ENCODE measurements at regions not wholly inside any gene's neighbourhood (a gene's known extent, or its start where the extent isn't known, plus 50 kb on each side); places are given as distances from the start of the nearest gene placed in this dataset.
"Not testable (repeated sequence)": the region's sequence is repeated elsewhere in the genome, so short reads cannot be mapped to it uniquely, and the experiment has no call there.

- no peak for TF ChIP-seq PAX5 (IDR thresholded peaks at IDR 0.05; ENCODE audit: insufficient read depth, low read length, severe bottlenecking)
- no peak for TF ChIP-seq POLR2AphosphoS5 (IDR thresholded peaks at IDR 0.05; ENCODE audit: low read depth, low read length)
- no peak for TF ChIP-seq POU2F2 (IDR thresholded peaks at IDR 0.05; ENCODE audit: low read depth, low read length)
- no peak for TF ChIP-seq TAF1 (IDR thresholded peaks at IDR 0.05; ENCODE audit: low read depth, low read length)
- TF ChIP-seq POLR2A (IDR thresholded peaks at IDR 0.05; ENCODE audit: low read depth, low read length): no peak
- TF ChIP-seq SPI1 (IDR thresholded peaks at IDR 0.05; ENCODE audit: low read depth, low read length): no peak
- no peak for DNase-seq (ENCODE audit: insufficient read length, low spot score)
Measured at GRCh38 chr6:150767571-150768018, 97.9 kb upstream of the MTHFD1L start.

GRCh38 chr6:150770637-150771036, 94.9 kb upstream of the MTHFD1L start:
- no peak for TF ChIP-seq PAX5 (IDR thresholded peaks at IDR 0.05; ENCODE audit: insufficient read depth, low read length, severe bottlenecking)
- no peak for TF ChIP-seq POLR2AphosphoS5 (IDR thresholded peaks at IDR 0.05; ENCODE audit: low read depth, low read length)
- TF ChIP-seq POU2F2 (IDR thresholded peaks at IDR 0.05; ENCODE audit: low read depth, low read length): no peak
- no peak for TF ChIP-seq TAF1 (IDR thresholded peaks at IDR 0.05; ENCODE audit: low read depth, low read length)
- no peak for TF ChIP-seq POLR2A (IDR thresholded peaks at IDR 0.05; ENCODE audit: low read depth, low read length)
- DNase-seq (ENCODE audit: insufficient read length, low spot score) (no peak), FAIRE-seq (no peak)

More at GRCh38 chr6:150767571-150768018, 97.9 kb upstream of the MTHFD1L start:
- peak; percentile 48 for FAIRE-seq

- no peak for FAIRE-seq
- no peak for TF ChIP-seq POLR2A (IDR thresholded peaks at IDR 0.05; ENCODE audit: low read depth, low read length)
- no peak for TF ChIP-seq SPI1 (IDR thresholded peaks at IDR 0.05; ENCODE audit: low read depth, low read length)
- TF ChIP-seq TAF1 (IDR thresholded peaks at IDR 0.05; ENCODE audit: low read depth, low read length): no peak
- no peak for TF ChIP-seq PAX5 (IDR thresholded peaks at IDR 0.05; ENCODE audit: insufficient read depth, low read length, severe bottlenecking)
- no peak for TF ChIP-seq POU2F2 (IDR thresholded peaks at IDR 0.05; ENCODE audit: low read depth, low read length)
- TF ChIP-seq POLR2AphosphoS5 (IDR thresholded peaks at IDR 0.05; ENCODE audit: low read depth, low read length): no peak
- DNase-seq (ENCODE audit: insufficient read length, low spot score): no peak
Measured at GRCh38 chr6:150773969-150774368, 91.5 kb upstream of the MTHFD1L start.

- no peak for DNase-seq (ENCODE audit: insufficient read length, low spot score)
- FAIRE-seq: no peak
- TF ChIP-seq POLR2A (IDR thresholded peaks at IDR 0.05; ENCODE audit: low read depth, low read length): no peak
- no peak for TF ChIP-seq SPI1 (IDR thresholded peaks at IDR 0.05; ENCODE audit: low read depth, low read length)
- no peak for TF ChIP-seq POU2F2 (IDR thresholded peaks at IDR 0.05; ENCODE audit: low read depth, low read length)
- TF ChIP-seq TAF1 (IDR thresholded peaks at IDR 0.05; ENCODE audit: low read depth, low read length): no peak
- TF ChIP-seq PAX5 (IDR thresholded peaks at IDR 0.05; ENCODE audit: insufficient read depth, low read length, severe bottlenecking): no peak
- TF ChIP-seq POLR2AphosphoS5 (IDR thresholded peaks at IDR 0.05; ENCODE audit: low read depth, low read length): no peak
Measured at GRCh38 chr6:150775415-150776203, 89.9 kb upstream of the MTHFD1L start.

GRCh38 chr6:150777736-150778135, 87.8 kb upstream of the MTHFD1L start:
- no peak for FAIRE-seq
- DNase-seq (ENCODE audit: insufficient read length, low spot score): no peak
- TF ChIP-seq TAF1 (IDR thresholded peaks at IDR 0.05; ENCODE audit: low read depth, low read length): no peak
- TF ChIP-seq PAX5 (IDR thresholded peaks at IDR 0.05; ENCODE audit: insufficient read depth, low read length, severe bottlenecking): no peak
- TF ChIP-seq SPI1 (IDR thresholded peaks at IDR 0.05; ENCODE audit: low read depth, low read length): no peak
- TF ChIP-seq POU2F2 (IDR thresholded peaks at IDR 0.05; ENCODE audit: low read depth, low read length): no peak
- TF ChIP-seq POLR2A (IDR thresholded peaks at IDR 0.05; ENCODE audit: low read depth, low read length): no peak
- no peak for TF ChIP-seq POLR2AphosphoS5 (IDR thresholded peaks at IDR 0.05; ENCODE audit: low read depth, low read length)

- TF ChIP-seq PAX5 (IDR thresholded peaks at IDR 0.05; ENCODE audit: insufficient read depth, low read length, severe bottlenecking) (no peak), POLR2A (IDR thresholded peaks at IDR 0.05; ENCODE audit: low read depth, low read length) (no peak), SPI1 (IDR thresholded peaks at IDR 0.05; ENCODE audit: low read depth, low read length) (no peak), TAF1 (IDR thresholded peaks at IDR 0.05; ENCODE audit: low read depth, low read length) (no peak), POU2F2 (IDR thresholded peaks at IDR 0.05; ENCODE audit: low read depth, low read length) (no peak), POLR2AphosphoS5 (IDR thresholded peaks at IDR 0.05; ENCODE audit: low read depth, low read length) (no peak)
- FAIRE-seq: no peak
- no peak for DNase-seq (ENCODE audit: insufficient read length, low spot score)
Measured at GRCh38 chr6:150783813-150784212, 81.7 kb upstream of the MTHFD1L start.

GRCh38 chr6:150787429-150787828, 78.1 kb upstream of the MTHFD1L start:
- no peak for TF ChIP-seq POLR2AphosphoS5 (IDR thresholded peaks at IDR 0.05; ENCODE audit: low read depth, low read length)
- TF ChIP-seq POLR2A (IDR thresholded peaks at IDR 0.05; ENCODE audit: low read depth, low read length): no peak
- TF ChIP-seq SPI1 (IDR thresholded peaks at IDR 0.05; ENCODE audit: low read depth, low read length): no peak
- no peak for TF ChIP-seq POU2F2 (IDR thresholded peaks at IDR 0.05; ENCODE audit: low read depth, low read length)
- no peak for TF ChIP-seq TAF1 (IDR thresholded peaks at IDR 0.05; ENCODE audit: low read depth, low read length)
- no peak for TF ChIP-seq PAX5 (IDR thresholded peaks at IDR 0.05; ENCODE audit: insufficient read depth, low read length, severe bottlenecking)
- DNase-seq (ENCODE audit: insufficient read length, low spot score) (no peak), FAIRE-seq (no peak)

GRCh38 chr6:150788089-150788488, 77.4 kb upstream of the MTHFD1L start:
- TF ChIP-seq SPI1 (IDR thresholded peaks at IDR 0.05; ENCODE audit: low read depth, low read length) (peak; percentile 15; the same call in 1 of the 2 replicates), PAX5 (IDR thresholded peaks at IDR 0.05; ENCODE audit: insufficient read depth, low read length, severe bottlenecking) (no peak)
- DNase-seq (ENCODE audit: insufficient read length, low spot score): no peak
- no peak for FAIRE-seq

GRCh38 chr6:150789906-150790305, 75.6 kb upstream of the MTHFD1L start:
- FAIRE-seq; DNase-seq (ENCODE audit: insufficient read length, low spot score): not testable (repeated sequence)

- no peak for TF ChIP-seq POU2F2 (IDR thresholded peaks at IDR 0.05; ENCODE audit: low read depth, low read length)
- TF ChIP-seq POLR2AphosphoS5 (IDR thresholded peaks at IDR 0.05; ENCODE audit: low read depth, low read length): no peak
- no peak for TF ChIP-seq TAF1 (IDR thresholded peaks at IDR 0.05; ENCODE audit: low read depth, low read length)
- no peak for TF ChIP-seq PAX5 (IDR thresholded peaks at IDR 0.05; ENCODE audit: insufficient read depth, low read length, severe bottlenecking)
- no peak for TF ChIP-seq POLR2A (IDR thresholded peaks at IDR 0.05; ENCODE audit: low read depth, low read length)
- no peak for TF ChIP-seq SPI1 (IDR thresholded peaks at IDR 0.05; ENCODE audit: low read depth, low read length)
- DNase-seq (ENCODE audit: insufficient read length, low spot score): no peak
- FAIRE-seq: no peak
Measured at GRCh38 chr6:150791717-150792116, 73.8 kb upstream of the MTHFD1L start.

Data from GM12891 (cell line).